Fibroblast of lung (primary cell): ENCODE measurements at regions not wholly inside any gene's neighbourhood (a gene's known extent, or its start where the extent isn't known, plus 50 kb on each side); places are given as distances from the start of the nearest gene placed in this dataset.

Experiments used
- DNase-seq, 2 donors: peaks; one replicate each; pipeline versions ENCODE4 v3.0.0 to v3.0.0-alpha.2; 2010; ENCODE audit warnings: low read depth in 2 of 2
- H2AFZ ChIP-seq: 2 replicates; pipeline ENCODE4 v1.5.1; 2012; ENCODE audit warnings: low read length, control low read depth, inconsistent platforms
- H3K27ac ChIP-seq: 2 replicates; pipeline ENCODE4 v1.5.1; 2011; ENCODE audit warnings: low read length, control low read depth; ENCODE audit not compliant: insufficient read depth
- H3K27me3 ChIP-seq: 2 replicates; pipeline ENCODE4 v1.5.1; 2011; ENCODE audit warnings: mild to moderate bottlenecking, low read length; ENCODE audit not compliant: control insufficient read depth, insufficient read depth
- H3K36me3 ChIP-seq: 2 replicates; pipeline ENCODE4 v1.5.1; 2011; ENCODE audit warnings: low read length; ENCODE audit not compliant: control insufficient read depth, insufficient read depth
- H3K4me1 ChIP-seq: 2 replicates; pipeline ENCODE4 v1.5.1; 2011; ENCODE audit warnings: low read length; ENCODE audit not compliant: control insufficient read depth, insufficient read depth; ENCODE audit errors: extremely low read depth
- H3K4me2 ChIP-seq: 2 replicates; pipeline ENCODE4 v1.5.1; 2011; ENCODE audit warnings: low read length, control low read depth; ENCODE audit not compliant: insufficient read depth; ENCODE audit errors: extremely low read depth
- H3K4me3 ChIP-seq, 4 experiments: fragments of 200-600 bp in 1 of 4; sonication (generic) in 1 of 4; replicated peaks in 1 of 4; 2 replicates each; pipeline ENCODE4 v1.5.1; 2011 to 2016; ENCODE audit warnings: low read length in 4 of 4, low read depth in 3 of 4, mild to moderate bottlenecking in 3 of 4, control low read depth in 2 of 4, inconsistent platforms in 1 of 4, mixed read lengths in 1 of 4; ENCODE audit not compliant: insufficient read depth in 1 of 4; ENCODE audit errors: control extremely low read depth in 1 of 4
- H3K79me2 ChIP-seq: 2 replicates; pipeline ENCODE4 v1.5.1; 2012; ENCODE audit warnings: mild to moderate bottlenecking, low read length, inconsistent platforms; ENCODE audit not compliant: control insufficient read depth, insufficient read depth
- H3K9ac ChIP-seq: 2 replicates; pipeline ENCODE4 v1.5.1; 2011; ENCODE audit warnings: mild to moderate bottlenecking, low read length, control low read depth; ENCODE audit not compliant: insufficient read depth
- H3K9me3 ChIP-seq: 2 replicates; pipeline ENCODE4 v1.5.1; 2012; ENCODE audit warnings: low read depth, low read length; ENCODE audit not compliant: control insufficient read depth, insufficient read depth
- H4K20me1 ChIP-seq: 2 replicates; pipeline ENCODE4 v1.5.1; 2011; ENCODE audit warnings: low read length; ENCODE audit not compliant: control insufficient read depth, insufficient read depth; ENCODE audit errors: extremely low read depth
- CTCF ChIP-seq, 2 donors: IDR thresholded peaks in 1 of 2; conservative IDR thresholded peaks in 1 of 2; 1 replicate in 1 of 2; 2 replicates in 1 of 2; pipeline ENCODE4 v1.5.1; 2011 to 2012; ENCODE audit warnings: low read length in 2 of 2, control low read depth in 1 of 2, inconsistent platforms in 1 of 2, low read depth in 1 of 2, mild to moderate bottlenecking in 1 of 2
- EZH2 ChIP-seq: IDR thresholded peaks from 2 replicates; pipeline ENCODE4 v1.5.1; 2012; ENCODE audit warnings: low read length, control low read depth, mild to moderate bottlenecking; ENCODE audit errors: missing control alignments

DNA sequence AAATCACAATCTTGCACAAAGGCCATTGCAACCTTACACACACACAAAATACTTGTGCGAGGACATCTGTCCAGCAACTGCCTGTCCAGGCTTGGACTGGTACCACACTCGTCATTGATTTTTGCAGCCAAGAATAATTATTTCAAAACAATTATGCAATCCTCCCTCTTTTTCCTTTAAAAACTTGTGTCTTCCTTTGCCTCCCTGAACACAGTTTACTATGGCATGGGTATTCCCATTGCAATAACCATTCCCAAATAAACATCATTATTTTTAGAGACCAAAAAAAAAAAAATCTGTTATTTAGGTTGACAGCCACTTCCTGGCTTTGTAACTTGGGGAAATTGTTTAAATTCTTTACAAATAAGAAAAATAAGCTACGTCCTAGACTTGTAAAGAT, 54.0 kb downstream of the C11orf91 start:
- H4K20me1 ChIP-seq, result no peaks in the 10 kb centered on the region
- H3K9me3 ChIP-seq, result no peaks in the 10 kb centered on the region
- TF ChIP-seq EZH2, result no peak
- no peak for TF ChIP-seq CTCF (conservative IDR thresholded peaks at IDR 0.05 in 1 of 2, IDR thresholded peaks at IDR 0.05 in 1 of 2; ENCODE audit: low read depth in 1 of 2, low read length in 2 of 2)
- no peaks in the 10 kb centered on the region for H3K4me1 ChIP-seq
- no peak overlapping the region for H3K27ac ChIP-seq
- no peak overlapping the region for H3K9ac ChIP-seq
- H3K4me3 ChIP-seq, result no peak overlapping the region
- no peak overlapping the region for H3K4me2 ChIP-seq
- H2AFZ ChIP-seq, result no peak overlapping the region
- no peaks in the 10 kb centered on the region for H3K36me3 ChIP-seq
- peak in 1 of 2 donors; percentile 21 for DNase-seq
- no peaks in the 10 kb centered on the region for H3K27me3 ChIP-seq
- no peaks in the 10 kb centered on the region for H3K79me2 ChIP-seq

DNA sequence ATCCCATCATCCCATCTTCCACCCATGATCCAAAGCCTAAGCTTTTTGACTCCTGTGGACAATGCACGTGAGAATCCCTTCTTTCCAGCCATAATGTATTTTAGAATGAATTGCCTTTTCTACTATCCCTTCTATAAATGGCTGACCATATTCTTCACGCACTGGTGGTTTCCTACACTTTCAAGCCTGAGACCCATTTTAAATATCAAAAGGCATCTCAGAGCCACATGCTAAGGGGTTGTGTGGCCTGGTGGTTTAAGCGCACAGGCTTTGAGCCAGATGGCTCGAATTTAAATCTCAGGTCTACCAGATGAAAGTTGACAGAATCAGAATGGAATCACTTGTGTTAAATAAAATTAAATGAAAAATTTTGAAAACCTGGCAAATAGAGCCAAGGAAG, 54.5 kb downstream of the C11orf91 start:
- Histone ChIP-seq H3K27me3 (no peaks in the 10 kb centered on the region), H3K4me1 (no peaks in the 10 kb centered on the region), H3K36me3 (no peaks in the 10 kb centered on the region), H3K4me2 (no peak overlapping the region), H3K79me2 (no peaks in the 10 kb centered on the region), H2AFZ (no peak overlapping the region), H3K9me3 (no peaks in the 10 kb centered on the region), H4K20me1 (no peaks in the 10 kb centered on the region), H3K9ac (no peak overlapping the region), H3K27ac (no peak overlapping the region), H3K4me3 (no peak overlapping the region)
- no peak for DNase-seq
- TF ChIP-seq CTCF (conservative IDR thresholded peaks at IDR 0.05 in 1 of 2, IDR thresholded peaks at IDR 0.05 in 1 of 2; ENCODE audit: low read depth in 1 of 2, low read length in 2 of 2), result no peak
- no peak for TF ChIP-seq EZH2

DNA sequence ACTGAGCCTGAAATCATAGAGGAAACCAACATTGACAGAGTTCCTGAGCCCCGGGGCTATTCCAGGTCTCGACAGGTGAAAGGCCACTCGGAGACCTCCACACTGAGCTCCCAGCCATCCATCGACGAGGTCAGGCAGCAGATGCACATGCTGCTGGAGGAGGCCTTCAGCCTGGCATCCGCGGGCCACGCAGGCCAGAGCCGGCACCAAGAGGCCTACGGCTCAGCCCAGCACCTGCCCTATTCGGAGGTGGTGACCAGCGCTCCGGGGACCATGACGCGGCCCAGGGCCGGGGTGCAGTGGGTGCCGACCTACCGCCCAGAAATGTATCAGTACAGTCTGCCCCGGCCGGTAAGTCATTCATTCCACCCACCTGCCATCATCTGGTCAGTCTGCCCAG, 54.9 kb downstream of the C11orf91 start:
- no peaks in the 10 kb centered on the region for H3K79me2 ChIP-seq
- H3K27me3 ChIP-seq, result no peaks in the 10 kb centered on the region
- H2AFZ ChIP-seq, result no peak overlapping the region
- no peak overlapping the region for H3K27ac ChIP-seq
- no peaks in the 10 kb centered on the region for H4K20me1 ChIP-seq
- H3K9me3 ChIP-seq, result no peaks in the 10 kb centered on the region
- TF ChIP-seq EZH2, result no peak
- no peak for TF ChIP-seq CTCF (conservative IDR thresholded peaks at IDR 0.05 in 1 of 2, IDR thresholded peaks at IDR 0.05 in 1 of 2; ENCODE audit: low read depth in 1 of 2, low read length in 2 of 2)
- no peak overlapping the region for H3K9ac ChIP-seq
- no peak overlapping the region for H3K4me2 ChIP-seq
- DNase-seq, result no peak
- no peak overlapping the region for H3K4me3 ChIP-seq
- H3K36me3 ChIP-seq, result no peaks in the 10 kb centered on the region
- H3K4me1 ChIP-seq, result no peaks in the 10 kb centered on the region
